ENCODE measurements at regions not wholly inside any gene's neighbourhood (a gene's known extent, or its start where the extent isn't known, plus 50 kb on each side); places are given as distances from the start of the nearest gene placed in this dataset.

GRCh38 chr4:57631147-57631546 lies 521.0 kb upstream of the IGFBP7 start:
- no peak for TF ChIP-seq POLR2A (IDR thresholded peaks at IDR 0.05; ENCODE audit: low read length)
- TF ChIP-seq GATA1 (IDR thresholded peaks at IDR 0.05; ENCODE audit: low read depth, low read length): no peak
